Liver (tissue), 8 donors: ENCODE measurements at regions not wholly inside any gene's neighbourhood (a gene's known extent, or its start where the extent isn't known, plus 50 kb on each side); places are given as distances from the start of the nearest gene placed in this dataset.

Experiments used
- DNase-seq: peaks from one replicate; pipeline ENCODE4 v3.0.0-alpha.2; 2017; ENCODE audit warnings: low spot score
- H3K27ac ChIP-seq, 2 donors: one replicate each; pipeline ENCODE4 v1.7.0; 2013; ENCODE audit warnings: inconsistent platforms in 2 of 2, low read length in 2 of 2, control low read depth in 1 of 2, low read depth in 1 of 2, mild to moderate bottlenecking in 1 of 2
- H3K27me3 ChIP-seq, 4 donors: one replicate each; pipeline versions ENCODE4 v1.6.1 to v1.7.0; 2013; ENCODE audit warnings: low read length in 3 of 4, inconsistent platforms in 1 of 4, mild to moderate bottlenecking in 1 of 4, moderate library complexity in 1 of 4; ENCODE audit not compliant: control insufficient read depth in 4 of 4, insufficient read depth in 4 of 4
- H3K36me3 ChIP-seq, 4 donors: one replicate each; pipeline versions ENCODE4 v1.6.1 to v1.7.0; 2013; ENCODE audit warnings: low read length in 3 of 4, mild to moderate bottlenecking in 3 of 4, low read depth in 1 of 4, moderate library complexity in 1 of 4; ENCODE audit not compliant: control insufficient read depth in 4 of 4, insufficient read depth in 3 of 4
- H3K4me1 ChIP-seq, 4 donors: one replicate each; pipeline versions ENCODE4 v1.6.1 to v1.7.0; 2013; ENCODE audit warnings: low read length in 3 of 4, mild to moderate bottlenecking in 3 of 4, moderate library complexity in 1 of 4; ENCODE audit not compliant: control insufficient read depth in 4 of 4, insufficient read depth in 4 of 4
- H3K4me3 ChIP-seq, 3 donors: one replicate each; pipeline versions ENCODE4 v1.6.1 to v1.7.0; 2013; ENCODE audit warnings: low read length in 3 of 3, control low read depth in 1 of 3, low read depth in 1 of 3, mild to moderate bottlenecking in 1 of 3
- H3K9ac ChIP-seq, 2 donors: one replicate each; pipeline ENCODE4 v1.7.0; 2013; ENCODE audit warnings: low read length in 2 of 2, mild to moderate bottlenecking in 2 of 2, moderate library complexity in 2 of 2, control low read depth in 1 of 2, low read depth in 1 of 2
- H3K9me3 ChIP-seq, 4 donors: one replicate each; pipeline versions ENCODE4 v1.6.1 to v1.7.0; 2013; ENCODE audit warnings: low read length in 3 of 4; ENCODE audit not compliant: control insufficient read depth in 4 of 4
- ATF3 ChIP-seq: IDR thresholded peaks from 2 replicates; pipeline ENCODE4 v1.6.1; 2016; ENCODE audit warnings: antibody characterized with exemption
- CTCF ChIP-seq: fragments of 150-350 bp; IDR thresholded peaks from 2 replicates; pipeline ENCODE4 v1.5.1; 2017; ENCODE audit warnings: improper control_type of control experiment, low read depth, low read length; ENCODE audit not compliant: missing input control
- EGR1 ChIP-seq, 2 donors: IDR thresholded peaks; 2 replicates each; pipeline ENCODE4 v1.6.1; 2016 to 2018; ENCODE audit warnings: antibody characterized with exemption in 2 of 2, low read depth in 2 of 2
- FOXA1 ChIP-seq: IDR thresholded peaks from 2 replicates; pipeline ENCODE4 v1.6.1; 2016; ENCODE audit warnings: antibody characterized with exemption
- FOXA2 ChIP-seq: IDR thresholded peaks from 2 replicates; pipeline ENCODE4 v1.6.1; 2016; ENCODE audit warnings: antibody characterized with exemption
- GABPA ChIP-seq, 2 donors: IDR thresholded peaks in 1 of 2; conservative IDR thresholded peaks in 1 of 2; 2 replicates each; pipeline ENCODE4 v1.6.1; 2016; ENCODE audit warnings: antibody characterized with exemption in 2 of 2, mild to moderate bottlenecking in 1 of 2, moderate library complexity in 1 of 2
- HNF4A ChIP-seq, 2 donors: conservative IDR thresholded peaks; 2 replicates each; pipeline ENCODE4 v1.6.1; 2016; ENCODE audit warnings: antibody characterized with exemption in 2 of 2, mild to moderate bottlenecking in 2 of 2
- JUND ChIP-seq, 2 donors: IDR thresholded peaks; 2 replicates each; pipeline ENCODE4 v1.6.1; 2016; ENCODE audit warnings: antibody characterized with exemption in 2 of 2
- MAX ChIP-seq: IDR thresholded peaks from 2 replicates; pipeline ENCODE4 v1.6.1; 2016; ENCODE audit warnings: antibody characterized with exemption
- NR2F2 ChIP-seq: IDR thresholded peaks from 2 replicates; pipeline ENCODE4 v1.6.1; 2016; ENCODE audit warnings: antibody characterized with exemption
- RAD21 ChIP-seq, 2 donors: IDR thresholded peaks; 2 replicates each; pipeline ENCODE4 v1.6.1; 2016; ENCODE audit warnings: antibody characterized with exemption in 2 of 2, mild to moderate bottlenecking in 2 of 2
- REST ChIP-seq: IDR thresholded peaks from 2 replicates; pipeline ENCODE4 v1.6.1; 2016; ENCODE audit warnings: antibody characterized with exemption, mild to moderate bottlenecking
- RXRA ChIP-seq, 2 donors: IDR thresholded peaks; 2 replicates each; pipeline ENCODE4 v1.6.1; 2017 to 2018; ENCODE audit warnings: antibody characterized with exemption in 2 of 2, mild to moderate bottlenecking in 1 of 2
- YY1 ChIP-seq: IDR thresholded peaks from 2 replicates; pipeline ENCODE4 v1.6.1; 2016; ENCODE audit warnings: antibody characterized with exemption, mild to moderate bottlenecking
- ZBTB33 ChIP-seq: IDR thresholded peaks from 2 replicates; pipeline ENCODE4 v1.6.1; 2016; ENCODE audit warnings: antibody characterized with exemption
- WGBS: extraction: QIAGEN DNeasy Blood & Tissue Kit; methylation state at CpG from one replicate; pipeline ENCODE4 v1.1.7; 2013; 5-methylcytosine and 5-hydroxymethylcytosine counted together
- donor health status: healthy.
- donor health status: healthy.
- donor health status: healthy.
- donor health status: healthy.
- donor health status: healthy.

- H3K27ac ChIP-seq, result no peak overlapping the region
- peaks cover 0 to 3% (median 0%) of the 10 kb centered on the region in 4 donors for H3K27me3 ChIP-seq
- no peaks in the 10 kb centered on the region for H3K9me3 ChIP-seq
- no peak for DNase-seq
- WGBS, result 84% methylated on average over 3 of the region's 3 CpGs
- no peak overlapping the region for H3K4me3 ChIP-seq
- H3K9ac ChIP-seq, result no peak overlapping the region
- peaks cover 0 to 7% (median 0%) of the 10 kb centered on the region in 4 donors for H3K4me1 ChIP-seq
- TF ChIP-seq FOXA1 (no peak), RXRA (IDR thresholded peaks at IDR 0.05) (no peak), RAD21 (IDR thresholded peaks at IDR 0.05) (no peak), REST (no peak), ZBTB33 (no peak), ATF3 (no peak), NR2F2 (no peak), FOXA2 (no peak), GABPA (IDR thresholded peaks at IDR 0.05 in 1 of 2, conservative IDR thresholded peaks at IDR 0.05 in 1 of 2) (no peak)
- no peaks in the 10 kb centered on the region for H3K36me3 ChIP-seq
Measured at GRCh38 chr3:30982416-30983075, 88.1 kb upstream of the GADL1 start.

- Histone ChIP-seq H3K9me3 (no peaks in the 10 kb centered on the region), H3K27me3 (peaks cover 0 to 7% (median 0%) of the 10 kb centered on the region in 4 donors), H3K36me3 (no peaks in the 10 kb centered on the region), H3K4me1 (peaks cover 0 to 7% (median 0%) of the 10 kb centered on the region in 4 donors), H3K27ac (no peak overlapping the region), H3K9ac (no peak overlapping the region), H3K4me3 (no peak overlapping the region)
- DNase-seq, result no peak
- 15% methylated on average over 4 of the region's 4 CpGs for WGBS
- TF ChIP-seq RAD21 (IDR thresholded peaks at IDR 0.05) (no peak), FOXA1 (no peak), NR2F2 (no peak), JUND (IDR thresholded peaks at IDR 0.05) (no peak), CTCF (no peak), MAX (no peak), GABPA (IDR thresholded peaks at IDR 0.05 in 1 of 2, conservative IDR thresholded peaks at IDR 0.05 in 1 of 2) (no peak), EGR1 (IDR thresholded peaks at IDR 0.05; ENCODE audit: low read depth in 2 of 2) (no peak), RXRA (IDR thresholded peaks at IDR 0.05) (no peak), HNF4A (conservative IDR thresholded peaks at IDR 0.05) (no peak), REST (no peak), YY1 (no peak), ZBTB33 (no peak)
Measured at GRCh38 chr3:30984855-30985749, 90.6 kb upstream of the GADL1 start.
